Sigmoid colon (tissue), 4 donors: ENCODE measurements at regions not wholly inside any gene's neighbourhood (a gene's known extent, or its start where the extent isn't known, plus 50 kb on each side); places are given as distances from the start of the nearest gene placed in this dataset.

Experiments
- EP300 ChIP-seq, 4 donors: sonication (generic); formaldehyde crosslinking; IDR thresholded peaks; one replicate each; pipeline ENCODE4 v1.6.1; 2017; ENCODE audit warnings: antibody characterized with exemption in 4 of 4
- TF ChIP-seq, protein P1 (sequence below), 4 experiments: fragments of 450-650 bp in 3 of 4; fragments of 200-600 bp in 1 of 4; IDR thresholded peaks; one replicate each; pipeline ENCODE4 v1.5.1; 2016 to 2019; ENCODE audit warnings: antibody characterized with exemption in 4 of 4, mild to moderate bottlenecking in 3 of 4, moderate library complexity in 2 of 4

- TF ChIP-seq, protein P1, sequence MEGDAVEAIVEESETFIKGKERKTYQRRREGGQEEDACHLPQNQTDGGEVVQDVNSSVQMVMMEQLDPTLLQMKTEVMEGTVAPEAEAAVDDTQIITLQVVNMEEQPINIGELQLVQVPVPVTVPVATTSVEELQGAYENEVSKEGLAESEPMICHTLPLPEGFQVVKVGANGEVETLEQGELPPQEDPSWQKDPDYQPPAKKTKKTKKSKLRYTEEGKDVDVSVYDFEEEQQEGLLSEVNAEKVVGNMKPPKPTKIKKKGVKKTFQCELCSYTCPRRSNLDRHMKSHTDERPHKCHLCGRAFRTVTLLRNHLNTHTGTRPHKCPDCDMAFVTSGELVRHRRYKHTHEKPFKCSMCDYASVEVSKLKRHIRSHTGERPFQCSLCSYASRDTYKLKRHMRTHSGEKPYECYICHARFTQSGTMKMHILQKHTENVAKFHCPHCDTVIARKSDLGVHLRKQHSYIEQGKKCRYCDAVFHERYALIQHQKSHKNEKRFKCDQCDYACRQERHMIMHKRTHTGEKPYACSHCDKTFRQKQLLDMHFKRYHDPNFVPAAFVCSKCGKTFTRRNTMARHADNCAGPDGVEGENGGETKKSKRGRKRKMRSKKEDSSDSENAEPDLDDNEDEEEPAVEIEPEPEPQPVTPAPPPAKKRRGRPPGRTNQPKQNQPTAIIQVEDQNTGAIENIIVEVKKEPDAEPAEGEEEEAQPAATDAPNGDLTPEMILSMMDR (IDR thresholded peaks at IDR 0.05): no peak
- no peak for TF ChIP-seq EP300 (IDR thresholded peaks at IDR 0.05)
Measured at GRCh38 chr4:11189756-11190155, 238.9 kb downstream of the HS3ST1 start.
